ENCODE measurements at regions not wholly inside any gene's neighbourhood (a gene's known extent, or its start where the extent isn't known, plus 50 kb on each side); places are given as distances from the start of the nearest gene placed in this dataset.

DNA sequence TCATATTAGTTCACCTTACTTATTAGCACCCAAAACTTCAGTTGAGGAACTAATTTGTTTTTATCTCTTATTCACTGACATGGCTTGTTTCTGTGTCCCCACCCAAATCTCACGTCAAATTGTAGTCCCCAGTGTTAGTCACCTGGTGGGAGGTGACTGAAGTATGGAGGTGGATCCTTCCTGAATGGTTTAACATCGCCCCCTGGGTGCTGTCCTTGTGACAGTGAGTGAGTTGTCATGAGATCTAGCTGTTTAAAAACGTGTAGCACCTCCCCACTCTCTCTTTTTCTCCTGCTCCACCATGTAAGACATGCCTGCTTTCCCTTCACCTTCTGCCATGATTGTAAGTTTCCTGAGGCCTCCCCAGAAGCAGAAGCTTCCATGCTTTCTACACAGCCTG, 75.0 kb upstream of the HECTD2 start:
- peak; percentile 4 for DNase-seq (ENCODE audit: low spot score)

- no peak for DNase-seq (ENCODE audit: low spot score)
Measured at GRCh38 chr10:91339729-91340128, 70.4 kb upstream of the HECTD2 start.

DNA sequence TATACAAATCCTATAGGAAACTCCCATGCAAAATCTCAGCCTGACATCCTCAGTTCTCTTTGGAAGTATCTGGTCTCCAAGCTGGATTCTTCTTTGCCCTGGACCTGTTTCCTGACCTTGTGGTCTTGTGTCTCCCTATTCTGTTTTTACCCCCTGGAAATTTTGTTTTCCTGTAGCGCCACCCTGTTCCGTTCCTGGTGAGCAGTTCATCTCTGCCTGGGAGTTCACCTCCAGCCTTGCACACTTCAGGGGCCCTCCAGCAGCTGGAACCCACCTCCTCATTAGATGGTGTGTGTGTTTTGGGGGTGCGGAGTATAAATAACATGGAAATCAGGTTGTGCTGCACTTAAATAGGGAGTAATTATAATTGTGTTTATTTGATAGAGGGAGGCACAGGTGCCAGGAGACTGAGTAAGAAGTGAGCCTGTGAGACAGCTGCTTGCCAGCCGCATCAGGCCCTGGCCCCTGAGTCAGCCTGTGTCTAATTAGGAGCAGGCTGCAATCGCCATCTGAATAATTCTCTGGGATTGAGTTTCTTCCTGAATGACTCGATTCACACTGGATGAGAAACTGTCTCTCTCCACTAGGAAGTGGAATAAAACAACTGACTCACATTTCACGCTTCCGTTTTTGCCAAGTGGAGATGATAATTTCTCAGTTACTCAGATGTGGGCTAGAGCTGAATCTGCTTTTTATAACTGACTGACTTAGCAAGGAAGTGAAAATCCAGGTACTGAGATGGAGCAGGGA, 69.4 kb upstream of the HECTD2 start:
- DNase-seq (ENCODE audit: low spot score) = no peak

GRCh38 chr10:91341686-91342085, 68.5 kb upstream of the HECTD2 start:
- no peak for DNase-seq (ENCODE audit: low spot score)

DNA sequence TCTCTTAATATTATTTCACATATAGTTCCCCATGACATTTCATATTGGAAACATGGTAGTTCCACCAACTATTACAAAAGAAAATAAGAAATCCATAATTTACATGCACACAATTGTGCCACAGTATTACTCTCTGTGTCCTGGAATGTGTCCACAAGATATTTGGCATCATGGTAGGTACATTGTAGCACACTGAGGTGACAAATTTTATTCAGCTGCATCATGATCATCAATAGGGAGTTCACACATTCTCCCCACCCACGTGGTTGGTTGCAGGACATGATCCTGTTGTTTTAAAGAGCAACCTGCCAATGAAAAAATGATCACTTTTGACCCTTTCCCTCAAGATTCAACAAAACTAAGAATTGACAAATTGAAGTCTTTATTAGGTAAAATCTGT, 67.1 kb upstream of the HECTD2 start:
- no peak for DNase-seq (ENCODE audit: low spot score)

DNA sequence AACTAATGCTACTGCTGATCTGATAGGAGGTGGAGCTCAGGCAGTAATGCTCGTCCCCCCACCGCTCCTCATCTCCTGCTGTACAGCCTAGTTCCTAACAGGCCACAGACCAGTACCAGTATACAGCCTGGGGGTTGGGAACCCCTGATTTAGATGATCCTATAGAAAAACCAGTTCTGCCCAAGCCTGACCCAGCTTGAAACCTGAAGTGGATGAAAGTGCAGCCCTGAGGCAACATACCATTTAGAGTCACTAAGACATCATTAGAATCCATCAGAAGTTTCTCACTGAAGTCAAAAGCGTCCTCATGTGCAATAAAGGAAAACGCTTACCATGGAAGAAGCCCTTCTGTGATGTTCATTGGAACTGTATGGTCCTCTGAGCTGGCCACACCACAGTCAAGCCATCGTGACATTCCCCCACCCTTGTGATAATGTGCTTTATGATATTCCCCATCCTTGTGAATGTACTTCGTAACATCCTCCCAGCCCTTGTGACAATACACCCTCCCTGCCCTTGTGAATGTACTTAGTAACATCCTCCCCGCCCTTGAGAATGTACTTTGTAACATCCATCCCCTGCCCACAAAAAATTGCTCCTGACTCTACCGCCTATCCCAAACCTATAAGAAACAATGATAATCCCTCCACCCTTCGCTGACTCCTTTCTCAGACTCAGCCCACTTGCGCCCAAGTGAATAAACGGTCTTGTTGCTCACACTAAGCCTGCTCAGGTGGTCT, 65.9 kb upstream of the HECTD2 start:
- no peak for DNase-seq (ENCODE audit: low spot score)

DNA sequence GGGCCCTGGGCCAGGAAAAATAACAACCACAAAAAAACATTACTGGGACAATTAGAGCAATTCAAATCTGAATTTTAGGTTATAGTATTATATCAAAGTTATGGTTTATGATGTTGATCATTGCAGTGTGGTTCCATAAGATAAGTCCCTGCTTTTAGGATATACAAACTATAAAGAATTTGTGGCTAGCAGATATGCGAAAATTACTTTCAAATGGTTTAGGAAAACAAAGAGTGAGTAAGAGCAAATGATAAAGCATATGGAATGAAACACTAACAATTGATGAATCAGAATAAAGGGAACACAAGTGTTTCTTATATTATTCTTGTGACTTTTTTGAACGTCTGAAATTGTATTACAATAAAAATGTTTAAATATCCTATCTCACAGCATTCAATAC, 64.4 kb upstream of the HECTD2 start:
- no peak for DNase-seq (ENCODE audit: low spot score)

DNA sequence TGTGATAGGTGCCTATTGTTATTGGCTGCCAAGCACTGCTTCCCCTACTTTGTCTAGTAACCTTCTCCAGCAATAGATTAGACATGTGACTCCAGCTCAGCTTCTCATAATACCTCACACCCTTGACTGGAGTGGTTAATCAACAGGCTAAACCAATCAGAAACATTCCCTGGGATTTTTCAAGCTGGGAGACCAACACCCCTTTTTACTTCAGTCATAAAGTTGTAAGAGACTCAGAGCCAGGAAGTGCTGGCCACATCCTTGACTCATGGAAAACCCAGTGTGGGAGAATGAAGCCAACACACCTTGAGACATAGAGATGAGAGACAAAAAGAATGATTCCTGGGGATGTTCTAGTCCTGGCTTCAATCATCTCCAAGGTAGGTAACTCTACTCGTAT, 62.6 kb upstream of the HECTD2 start:
- no peak for DNase-seq (ENCODE audit: low spot score)

- DNase-seq (ENCODE audit: low spot score) = no peak
Measured at GRCh38 chr10:91349381-91349780, 60.8 kb upstream of the HECTD2 start.

GRCh38 chr10:91350651-91351081, 59.5 kb upstream of the HECTD2 start:
- no peak for DNase-seq (ENCODE audit: low spot score)

DNA sequence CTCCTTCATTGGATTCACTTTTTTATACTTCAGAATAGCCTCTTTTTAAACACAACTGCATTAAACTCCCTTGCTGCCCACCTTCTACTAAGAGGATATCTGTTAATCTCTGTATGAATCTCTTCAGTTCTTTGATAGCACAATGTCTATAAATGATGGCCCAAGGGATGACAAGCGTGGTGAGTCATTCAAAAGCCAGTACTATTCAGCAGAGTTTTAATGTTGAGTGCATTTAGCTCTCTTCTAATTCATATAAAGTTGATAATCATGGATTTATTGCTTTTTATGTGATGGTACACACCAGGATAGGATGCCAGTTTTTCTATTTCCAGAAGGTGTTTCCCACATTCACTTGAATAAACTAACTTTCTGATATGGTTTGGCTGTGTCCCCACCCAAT, 57.4 kb upstream of the HECTD2 start:
- no peak for DNase-seq (ENCODE audit: low spot score)

- no peak for DNase-seq (ENCODE audit: low spot score)
Measured at GRCh38 chr10:91354166-91355075, 55.7 kb upstream of the HECTD2 start.

DNA sequence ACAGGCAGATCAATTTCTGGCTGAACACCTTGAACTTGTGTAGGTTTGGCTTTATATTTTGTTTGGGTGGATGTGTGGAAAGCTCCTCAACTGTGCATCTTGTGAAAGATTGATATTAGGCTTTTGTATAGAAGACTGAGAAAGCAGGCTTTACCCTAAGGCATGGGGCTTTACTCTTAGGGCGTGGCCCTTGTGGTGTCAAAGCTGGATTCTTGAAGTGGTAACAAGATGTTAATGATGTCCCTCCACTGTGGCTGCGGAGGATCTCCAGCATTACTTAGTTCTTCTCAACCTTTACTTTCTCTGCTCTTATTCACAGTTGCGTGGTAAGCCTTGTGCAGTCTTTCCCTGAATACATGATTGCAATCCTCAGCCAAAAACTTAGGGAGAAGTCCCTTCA, 54.1 kb upstream of the HECTD2 start:
- DNase-seq (ENCODE audit: low spot score) = no peak

DNA sequence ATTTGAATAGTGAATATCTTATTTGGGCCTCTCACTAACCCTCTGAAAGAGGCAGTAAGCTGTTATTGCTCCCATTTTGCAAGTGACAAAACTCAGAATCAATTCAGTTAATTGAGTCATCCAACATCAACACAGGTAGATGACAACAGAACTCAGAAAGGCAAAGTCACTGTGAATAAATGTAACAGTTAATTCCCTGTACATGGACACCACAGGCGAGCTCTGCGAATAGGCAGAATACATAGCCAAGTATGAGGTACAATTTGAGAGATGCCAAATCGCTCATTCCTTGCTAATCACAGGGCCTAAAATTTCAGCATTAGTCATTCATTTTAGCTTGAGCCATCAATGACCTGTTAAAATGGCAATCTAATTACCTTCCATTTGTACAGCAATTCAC, 52.6 kb upstream of the HECTD2 start:
- no peak for DNase-seq (ENCODE audit: low spot score)

Data from hematopoietic multipotent progenitor cell treated with erythropoietin and hydrocortisone succinate and interleukin-3 and kit ligand, for 15 days (in vitro differentiated cells).